A549 (cell line): ENCODE measurements at regions not wholly inside any gene's neighbourhood (a gene's known extent, or its start where the extent isn't known, plus 50 kb on each side); places are given as distances from the start of the nearest gene placed in this dataset.

Experiments
- BHLHE40 ChIP-seq: IDR thresholded peaks from 2 replicates; pipeline ENCODE4 v1.6.1; 2012; ENCODE audit warnings: low read depth, low read length, inconsistent platforms
- CHD2 ChIP-seq: fragments of 150-350 bp; IDR thresholded peaks from 2 replicates; pipeline ENCODE4 v1.6.1; 2014; ENCODE audit warnings: low read length; ENCODE audit not compliant: partially characterized antibody
- CTCF ChIP-seq: fragments of >200 bp; sonication (Bioruptor Twin); formaldehyde crosslinking; IDR thresholded peaks from 3 replicates; pipeline ENCODE4 v1.5.1; 2016
- GATA3 ChIP-seq: IDR thresholded peaks from 2 replicates; pipeline ENCODE4 v1.6.1; 2012; ENCODE audit warnings: borderline replicate concordance
- JUN ChIP-seq, 2 experiments: fragments of >200 bp; sonication (Bioruptor Twin); formaldehyde crosslinking; IDR thresholded peaks; 2 replicates in 1 of 2; 3 replicates in 1 of 2; pipeline ENCODE4 v1.6.1; 2016 to 2017
- MAFK ChIP-seq: fragments of 450-650 bp; IDR thresholded peaks from 2 replicates; pipeline ENCODE4 v1.6.1; 2014; ENCODE audit not compliant: partially characterized antibody
- RFX5 ChIP-seq: fragments of 450-650 bp; IDR thresholded peaks from 2 replicates; pipeline ENCODE4 v1.7.1; 2014; ENCODE audit warnings: antibody characterized with exemption, mild to moderate bottlenecking, moderate library complexity
- SREBF2 ChIP-seq: fragments of 450-650 bp; IDR thresholded peaks from 2 replicates; pipeline ENCODE4 v1.6.1; 2014; ENCODE audit warnings: mild to moderate bottlenecking, moderate library complexity
- TF ChIP-seq, protein P1 (sequence below): IDR thresholded peaks from 2 replicates; pipeline ENCODE4 v1.6.1; 2012
- TF ChIP-seq, protein P2 (sequence below): fragments of 200-600 bp; sonication (generic); IDR thresholded peaks from 2 replicates; pipeline ENCODE4 v1.6.1; 2016; ENCODE audit warnings: antibody characterized with exemption, mild to moderate bottlenecking, moderate library complexity

DNA sequence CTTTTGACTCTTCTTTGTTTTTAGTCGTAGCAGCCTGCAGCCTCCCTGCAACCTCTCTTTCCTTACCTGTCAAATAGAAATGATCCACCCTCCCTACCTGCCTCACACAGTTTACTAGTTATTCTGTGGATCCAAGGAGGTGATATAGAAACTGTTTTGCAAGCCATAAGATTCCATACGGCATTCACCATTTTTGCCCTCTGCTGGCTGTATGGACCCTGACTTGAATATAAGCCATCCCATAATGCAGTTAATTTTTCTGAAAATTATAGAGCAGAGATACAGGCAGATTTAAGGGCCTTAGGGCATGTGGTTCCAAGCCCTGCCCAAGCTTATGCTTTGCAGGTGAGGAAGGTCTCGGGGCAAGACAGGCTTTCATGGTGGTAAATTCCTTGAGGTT lies 63.8 kb downstream of the CPN2 start:
- TF ChIP-seq CTCF (no peak), MAFK (no peak), JUN (IDR thresholded peaks at IDR 0.05) (no peak), BHLHE40 (no peak), CHD2 (no peak), RFX5 (no peak), SREBF2 (no peak), GATA3 (no peak)
- TF ChIP-seq, protein P1, sequence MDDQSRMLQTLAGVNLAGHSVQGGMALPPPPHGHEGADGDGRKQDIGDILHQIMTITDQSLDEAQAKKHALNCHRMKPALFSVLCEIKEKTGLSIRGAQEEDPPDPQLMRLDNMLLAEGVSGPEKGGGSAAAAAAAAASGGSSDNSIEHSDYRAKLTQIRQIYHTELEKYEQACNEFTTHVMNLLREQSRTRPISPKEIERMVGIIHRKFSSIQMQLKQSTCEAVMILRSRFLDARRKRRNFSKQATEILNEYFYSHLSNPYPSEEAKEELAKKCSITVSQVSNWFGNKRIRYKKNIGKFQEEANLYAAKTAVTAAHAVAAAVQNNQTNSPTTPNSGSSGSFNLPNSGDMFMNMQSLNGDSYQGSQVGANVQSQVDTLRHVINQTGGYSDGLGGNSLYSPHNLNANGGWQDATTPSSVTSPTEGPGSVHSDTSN, result no peak
- TF ChIP-seq, protein P2, sequence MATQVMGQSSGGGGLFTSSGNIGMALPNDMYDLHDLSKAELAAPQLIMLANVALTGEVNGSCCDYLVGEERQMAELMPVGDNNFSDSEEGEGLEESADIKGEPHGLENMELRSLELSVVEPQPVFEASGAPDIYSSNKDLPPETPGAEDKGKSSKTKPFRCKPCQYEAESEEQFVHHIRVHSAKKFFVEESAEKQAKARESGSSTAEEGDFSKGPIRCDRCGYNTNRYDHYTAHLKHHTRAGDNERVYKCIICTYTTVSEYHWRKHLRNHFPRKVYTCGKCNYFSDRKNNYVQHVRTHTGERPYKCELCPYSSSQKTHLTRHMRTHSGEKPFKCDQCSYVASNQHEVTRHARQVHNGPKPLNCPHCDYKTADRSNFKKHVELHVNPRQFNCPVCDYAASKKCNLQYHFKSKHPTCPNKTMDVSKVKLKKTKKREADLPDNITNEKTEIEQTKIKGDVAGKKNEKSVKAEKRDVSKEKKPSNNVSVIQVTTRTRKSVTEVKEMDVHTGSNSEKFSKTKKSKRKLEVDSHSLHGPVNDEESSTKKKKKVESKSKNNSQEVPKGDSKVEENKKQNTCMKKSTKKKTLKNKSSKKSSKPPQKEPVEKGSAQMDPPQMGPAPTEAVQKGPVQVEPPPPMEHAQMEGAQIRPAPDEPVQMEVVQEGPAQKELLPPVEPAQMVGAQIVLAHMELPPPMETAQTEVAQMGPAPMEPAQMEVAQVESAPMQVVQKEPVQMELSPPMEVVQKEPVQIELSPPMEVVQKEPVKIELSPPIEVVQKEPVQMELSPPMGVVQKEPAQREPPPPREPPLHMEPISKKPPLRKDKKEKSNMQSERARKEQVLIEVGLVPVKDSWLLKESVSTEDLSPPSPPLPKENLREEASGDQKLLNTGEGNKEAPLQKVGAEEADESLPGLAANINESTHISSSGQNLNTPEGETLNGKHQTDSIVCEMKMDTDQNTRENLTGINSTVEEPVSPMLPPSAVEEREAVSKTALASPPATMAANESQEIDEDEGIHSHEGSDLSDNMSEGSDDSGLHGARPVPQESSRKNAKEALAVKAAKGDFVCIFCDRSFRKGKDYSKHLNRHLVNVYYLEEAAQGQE, result no peak
